ENCODE measurements at regions not wholly inside any gene's neighbourhood (a gene's known extent, or its start where the extent isn't known, plus 50 kb on each side); places are given as distances from the start of the nearest gene placed in this dataset.

DNA sequence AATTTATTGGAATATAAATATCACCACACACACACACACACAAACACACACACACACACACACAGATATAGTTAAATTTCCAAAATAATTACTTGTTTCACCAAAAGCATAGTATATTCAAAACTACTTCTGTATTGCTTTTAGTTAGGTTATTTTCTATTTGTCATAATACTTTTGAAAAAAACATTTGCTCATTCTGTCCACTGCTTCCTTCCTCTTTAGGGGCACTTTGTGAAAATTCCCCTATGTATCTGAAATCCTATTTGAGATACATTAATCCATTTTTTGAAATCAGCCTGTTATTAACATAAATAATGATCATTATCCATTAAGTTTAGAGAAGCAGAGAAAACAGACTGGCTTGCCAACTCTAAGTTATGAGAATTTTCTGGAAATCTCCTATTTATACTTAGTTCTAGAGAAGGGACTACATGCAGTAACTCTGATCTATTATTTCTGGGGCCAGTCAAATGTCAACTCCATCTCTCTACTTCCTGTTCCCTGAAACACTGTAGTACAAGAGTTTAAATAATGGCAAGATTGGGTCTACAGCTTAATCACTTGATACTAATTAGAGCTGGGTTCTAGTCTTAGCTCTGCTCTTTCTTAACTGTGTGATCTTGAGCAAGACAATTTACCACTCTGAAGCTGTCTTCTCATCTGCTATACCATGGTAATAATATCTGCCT, 54.4 kb upstream of the GPR174 start:
- H3K56ac ChIP-seq (ENCODE audit: insufficient read length, low read depth, low read length) = no peak overlapping the region
- no peak overlapping the region for H4K8ac ChIP-seq (replicated peaks; ENCODE audit: insufficient read length, low read depth, low read length)
- no peaks in the 10 kb centered on the region for H3K4me1 ChIP-seq (ENCODE audit: insufficient read depth, low read length)
- no peak overlapping the region for H3K18ac ChIP-seq (ENCODE audit: insufficient read length, low read depth, low read length)
- H4K91ac ChIP-seq (ENCODE audit: insufficient read length, low read depth, low read length) = no peak overlapping the region
- TF ChIP-seq, protein P1, sequence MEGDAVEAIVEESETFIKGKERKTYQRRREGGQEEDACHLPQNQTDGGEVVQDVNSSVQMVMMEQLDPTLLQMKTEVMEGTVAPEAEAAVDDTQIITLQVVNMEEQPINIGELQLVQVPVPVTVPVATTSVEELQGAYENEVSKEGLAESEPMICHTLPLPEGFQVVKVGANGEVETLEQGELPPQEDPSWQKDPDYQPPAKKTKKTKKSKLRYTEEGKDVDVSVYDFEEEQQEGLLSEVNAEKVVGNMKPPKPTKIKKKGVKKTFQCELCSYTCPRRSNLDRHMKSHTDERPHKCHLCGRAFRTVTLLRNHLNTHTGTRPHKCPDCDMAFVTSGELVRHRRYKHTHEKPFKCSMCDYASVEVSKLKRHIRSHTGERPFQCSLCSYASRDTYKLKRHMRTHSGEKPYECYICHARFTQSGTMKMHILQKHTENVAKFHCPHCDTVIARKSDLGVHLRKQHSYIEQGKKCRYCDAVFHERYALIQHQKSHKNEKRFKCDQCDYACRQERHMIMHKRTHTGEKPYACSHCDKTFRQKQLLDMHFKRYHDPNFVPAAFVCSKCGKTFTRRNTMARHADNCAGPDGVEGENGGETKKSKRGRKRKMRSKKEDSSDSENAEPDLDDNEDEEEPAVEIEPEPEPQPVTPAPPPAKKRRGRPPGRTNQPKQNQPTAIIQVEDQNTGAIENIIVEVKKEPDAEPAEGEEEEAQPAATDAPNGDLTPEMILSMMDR (conservative IDR thresholded peaks at IDR 0.05) = no peak
- H3K9me3 ChIP-seq (ENCODE audit: control insufficient read depth, low read depth, low read length) = peaks cover 5% of the 10 kb centered on the region
- no peak overlapping the region for H3K14ac ChIP-seq (ENCODE audit: insufficient read depth, low read length)
- H2BK120ac ChIP-seq (ENCODE audit: low read depth, low read length, poor library complexity, severe bottlenecking) = no peak overlapping the region
- H3K23me2 ChIP-seq (ENCODE audit: insufficient read length, low read depth, low read length, poor library complexity, severe bottlenecking) = no peaks in the 10 kb centered on the region
- no peaks in the 10 kb centered on the region for H3K79me2 ChIP-seq (ENCODE audit: insufficient read depth, low read length)
- no peak overlapping the region for H4K5ac ChIP-seq (ENCODE audit: insufficient read length, low read depth, low read length)
- H3K79me1 ChIP-seq (ENCODE audit: insufficient read depth, low read depth, low read length, poor library complexity, severe bottlenecking) = no peaks in the 10 kb centered on the region
- no peak overlapping the region for H3K4me2 ChIP-seq (ENCODE audit: insufficient read depth, insufficient read length, low read length)
- no peaks in the 10 kb centered on the region for H4K20me1 ChIP-seq (ENCODE audit: control insufficient read depth, insufficient read depth, insufficient read length)
- Mint-ChIP-seq H3K4me1 (no peaks in the 10 kb centered on the region), H3K4me3 (no peak overlapping the region), H3K27ac (no peak overlapping the region), H3K9me3 (peaks cover 42 to 47% of the 10 kb centered on the region in 2 experiments), H3K36me3 (ENCODE audit: insufficient read depth in 1 of 3, low read depth in 3 of 3) (no peaks in the 10 kb centered on the region), H3K27me3 (ENCODE audit: low read depth) (no peaks in the 10 kb centered on the region)
- H2BK12ac ChIP-seq (ENCODE audit: insufficient read length, low read depth, low read length) = no peak overlapping the region
- no peak overlapping the region for H2BK15ac ChIP-seq (ENCODE audit: low read depth, low read length)
- no peak overlapping the region for H2AFZ ChIP-seq (ENCODE audit: low read length)
- H3K23ac ChIP-seq (ENCODE audit: insufficient read length, low read depth, low read length) = no peak overlapping the region
- no peak overlapping the region for H2BK5ac ChIP-seq (ENCODE audit: insufficient read length, low read length)
- no peak overlapping the region for H3K27ac ChIP-seq (ENCODE audit: insufficient read length, low read depth, low read length)
- no peak overlapping the region for H2AK5ac ChIP-seq (ENCODE audit: insufficient read length, low read length)
- no peak overlapping the region for H3K4ac ChIP-seq (ENCODE audit: low read depth, low read length)
- no peak for DNase-seq
- no peak overlapping the region for H3K9ac ChIP-seq (ENCODE audit: extremely low read depth, insufficient read length, low read length)
- no peak overlapping the region for H3T11ph ChIP-seq (ENCODE audit: low read length)
- no peaks in the 10 kb centered on the region for H3K27me3 ChIP-seq (ENCODE audit: insufficient read depth, low read length)
- H2BK20ac ChIP-seq (ENCODE audit: low read depth, low read length, poor library complexity, severe bottlenecking) = no peak overlapping the region

All from H9 (cell line).